ENCODE measurements at regions not wholly inside any gene's neighbourhood (a gene's known extent, or its start where the extent isn't known, plus 50 kb on each side); places are given as distances from the start of the nearest gene placed in this dataset.

GRCh38 chr18:22701326-22701725 is 231.8 kb upstream of the RBBP8 start:
- Histone ChIP-seq H3K4me2 (ENCODE audit: insufficient read depth, low read length) (no peak overlapping the region), H3K9me3 (ENCODE audit: insufficient read depth, low read length, severe bottlenecking) (no peaks in the 10 kb centered on the region), H3K27ac (ENCODE audit: low read length) (no peak overlapping the region), H4K20me1 (ENCODE audit: insufficient read depth, low read length) (no peaks in the 10 kb centered on the region), H3K4me1 (ENCODE audit: insufficient read depth, low read length) (no peaks in the 10 kb centered on the region), H3K36me3 (ENCODE audit: insufficient read depth, low read length) (no peaks in the 10 kb centered on the region), H2AFZ (ENCODE audit: low read depth, low read length) (no peak overlapping the region), H3K4me3 (ENCODE audit: low read depth in 1 of 2, low read length in 2 of 2) (no peak overlapping the region), H3K79me2 (ENCODE audit: insufficient read depth, low read length) (no peaks in the 10 kb centered on the region), H3K9ac (ENCODE audit: low read depth, low read length) (no peak overlapping the region), H3K27me3 (ENCODE audit: insufficient read depth, low read length, poor library complexity) (no peaks in the 10 kb centered on the region)
- TF ChIP-seq CTCF (IDR thresholded peaks at IDR 0.05; ENCODE audit: borderline replicate concordance, extremely low read depth, low read length, poor library complexity, severe bottlenecking), result no peak
- no peak for TF ChIP-seq EZH2 (IDR thresholded peaks at IDR 0.05; ENCODE audit: borderline replicate concordance, low read depth, low read length, severe bottlenecking)
- no peak for DNase-seq
- no peak for ATAC-seq (ENCODE audit: insufficient read depth, low read depth)

- ATAC-seq (ENCODE audit: insufficient read depth, low read depth), result no peak
- H3K4me1 ChIP-seq (ENCODE audit: insufficient read depth, low read length), result no peaks in the 10 kb centered on the region
- no peaks in the 10 kb centered on the region for H3K36me3 ChIP-seq (ENCODE audit: insufficient read depth, low read length)
- H3K27me3 ChIP-seq (ENCODE audit: insufficient read depth, low read length, poor library complexity), result no peaks in the 10 kb centered on the region
- H3K27ac ChIP-seq (ENCODE audit: low read length), result no peak overlapping the region
- H4K20me1 ChIP-seq (ENCODE audit: insufficient read depth, low read length), result no peaks in the 10 kb centered on the region
- TF ChIP-seq EZH2 (IDR thresholded peaks at IDR 0.05; ENCODE audit: borderline replicate concordance, low read depth, low read length, severe bottlenecking), result no peak
- TF ChIP-seq CTCF (IDR thresholded peaks at IDR 0.05; ENCODE audit: borderline replicate concordance, extremely low read depth, low read length, poor library complexity, severe bottlenecking), result no peak
- H3K79me2 ChIP-seq (ENCODE audit: insufficient read depth, low read length), result no peaks in the 10 kb centered on the region
- DNase-seq, result no peak
- H3K9ac ChIP-seq (ENCODE audit: low read depth, low read length), result no peak overlapping the region
- H3K4me2 ChIP-seq (ENCODE audit: insufficient read depth, low read length), result no peak overlapping the region
- H3K9me3 ChIP-seq (ENCODE audit: insufficient read depth, low read length, severe bottlenecking), result no peaks in the 10 kb centered on the region
- no peak overlapping the region for H2AFZ ChIP-seq (ENCODE audit: low read depth, low read length)
- no peak overlapping the region for H3K4me3 ChIP-seq (ENCODE audit: low read depth in 1 of 2, low read length in 2 of 2)
Measured at GRCh38 chr18:22701795-22702194, 231.3 kb upstream of the RBBP8 start.

- H3K4me2 ChIP-seq (ENCODE audit: insufficient read depth, low read length), result no peak overlapping the region
- H4K20me1 ChIP-seq (ENCODE audit: insufficient read depth, low read length), result no peaks in the 10 kb centered on the region
- no peak overlapping the region for H3K4me3 ChIP-seq (ENCODE audit: low read depth in 1 of 2, low read length in 2 of 2)
- H3K27me3 ChIP-seq (ENCODE audit: insufficient read depth, low read length, poor library complexity), result no peaks in the 10 kb centered on the region
- TF ChIP-seq CTCF (IDR thresholded peaks at IDR 0.05; ENCODE audit: borderline replicate concordance, extremely low read depth, low read length, poor library complexity, severe bottlenecking), result no peak
- TF ChIP-seq EZH2 (IDR thresholded peaks at IDR 0.05; ENCODE audit: borderline replicate concordance, low read depth, low read length, severe bottlenecking), result no peak
- ATAC-seq (ENCODE audit: insufficient read depth, low read depth) (no peak), DNase-seq (no peak)
- no peaks in the 10 kb centered on the region for H3K9me3 ChIP-seq (ENCODE audit: insufficient read depth, low read length, severe bottlenecking)
- no peaks in the 10 kb centered on the region for H3K4me1 ChIP-seq (ENCODE audit: insufficient read depth, low read length)
- no peak overlapping the region for H2AFZ ChIP-seq (ENCODE audit: low read depth, low read length)
- H3K27ac ChIP-seq (ENCODE audit: low read length), result no peak overlapping the region
- H3K36me3 ChIP-seq (ENCODE audit: insufficient read depth, low read length), result no peaks in the 10 kb centered on the region
- no peak overlapping the region for H3K9ac ChIP-seq (ENCODE audit: low read depth, low read length)
- H3K79me2 ChIP-seq (ENCODE audit: insufficient read depth, low read length), result no peaks in the 10 kb centered on the region
Measured at GRCh38 chr18:22702806-22703205, 230.3 kb upstream of the RBBP8 start.

Measured in DND-41 (cell line).